G401 (cell line): ENCODE measurements at regions not wholly inside any gene's neighbourhood (a gene's known extent, or its start where the extent isn't known, plus 50 kb on each side); places are given as distances from the start of the nearest gene placed in this dataset.
"Not testable (repeated sequence)": the region's sequence is repeated elsewhere in the genome, so short reads cannot be mapped to it uniquely, and the experiment has no call there.

ENCODE experiments used
- DNase-seq: peaks from one replicate; pipeline ENCODE4 v3.0.0-alpha.2; 2015; ENCODE audit warnings: low spot score
- in situ Hi-C: cut with HindIII; loops from 2 replicates; pipeline ENCODE4 v1.10.0; 2016; ENCODE audit warnings: low sequenced_read_pairs, mixed read lengths

- DNase-seq: no peak
- in situ Hi-C loops: no loop called here
These were observed 104.1 kb upstream of the ITPRID2 start for GRCh38 chr2:181787310-181788048.

- in situ Hi-C loops: no loop called here
- no peak for DNase-seq
These were observed 102.5 kb upstream of the ITPRID2 start for GRCh38 chr2:181788897-181789555.

- DNase-seq: no peak
- in situ Hi-C loops: no loop called here
These were observed 101.6 kb upstream of the ITPRID2 start for GRCh38 chr2:181789827-181790448.

- in situ Hi-C loops: no loop called here
- no peak for DNase-seq
These were observed 100.5 kb upstream of the ITPRID2 start for GRCh38 chr2:181790716-181791649.

DNA sequence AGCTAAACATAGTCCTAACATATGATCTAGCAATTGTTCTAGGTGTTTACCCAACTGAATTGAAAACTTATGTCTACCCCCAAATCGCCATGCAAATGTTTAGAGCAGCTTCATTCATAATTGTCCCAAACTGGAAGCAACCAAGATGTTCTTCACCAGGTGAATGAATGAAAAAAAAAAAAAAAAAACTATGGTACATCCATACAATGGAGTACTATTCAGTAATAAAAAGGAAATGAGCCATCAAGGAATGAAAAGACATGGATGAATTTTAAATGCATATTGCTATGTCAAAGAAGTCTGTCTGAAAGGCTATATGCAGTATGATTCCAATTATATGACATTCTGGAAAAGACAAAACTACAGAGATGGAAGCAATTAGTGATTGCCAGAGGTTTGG lies 98.6 kb upstream of the ITPRID2 start:
- DNase-seq: no peak
- in situ Hi-C loops: no loop called here

- no peak for DNase-seq
- in situ Hi-C loops: no loop called here
These were observed 93.5 kb upstream of the ITPRID2 start for GRCh38 chr2:181798022-181798421.

DNA sequence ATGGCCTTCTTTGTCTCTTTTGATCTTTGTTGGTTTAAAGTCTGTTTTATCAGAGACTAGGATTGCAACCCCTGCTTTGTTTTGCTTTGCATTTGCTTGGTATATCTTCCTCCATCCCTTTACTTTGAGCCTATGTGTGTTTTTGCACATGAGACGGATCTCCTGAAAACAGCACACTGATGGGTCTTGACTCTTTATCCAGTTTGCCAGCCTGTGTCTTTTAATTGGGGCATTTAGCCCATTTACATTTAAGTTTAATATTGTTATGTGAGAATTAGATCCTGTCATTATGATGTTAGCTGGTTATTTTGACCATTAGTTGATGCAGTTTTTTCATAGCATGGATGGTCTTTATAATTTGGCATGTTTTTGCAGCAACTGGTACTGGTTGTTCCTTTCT lies 89.2 kb upstream of the ITPRID2 start:
- in situ Hi-C loops, DNase-seq: not testable (repeated sequence)

- DNase-seq, in situ Hi-C loops: not testable (repeated sequence)
These were observed 87.4 kb upstream of the ITPRID2 start for GRCh38 chr2:181803903-181804799.

DNA sequence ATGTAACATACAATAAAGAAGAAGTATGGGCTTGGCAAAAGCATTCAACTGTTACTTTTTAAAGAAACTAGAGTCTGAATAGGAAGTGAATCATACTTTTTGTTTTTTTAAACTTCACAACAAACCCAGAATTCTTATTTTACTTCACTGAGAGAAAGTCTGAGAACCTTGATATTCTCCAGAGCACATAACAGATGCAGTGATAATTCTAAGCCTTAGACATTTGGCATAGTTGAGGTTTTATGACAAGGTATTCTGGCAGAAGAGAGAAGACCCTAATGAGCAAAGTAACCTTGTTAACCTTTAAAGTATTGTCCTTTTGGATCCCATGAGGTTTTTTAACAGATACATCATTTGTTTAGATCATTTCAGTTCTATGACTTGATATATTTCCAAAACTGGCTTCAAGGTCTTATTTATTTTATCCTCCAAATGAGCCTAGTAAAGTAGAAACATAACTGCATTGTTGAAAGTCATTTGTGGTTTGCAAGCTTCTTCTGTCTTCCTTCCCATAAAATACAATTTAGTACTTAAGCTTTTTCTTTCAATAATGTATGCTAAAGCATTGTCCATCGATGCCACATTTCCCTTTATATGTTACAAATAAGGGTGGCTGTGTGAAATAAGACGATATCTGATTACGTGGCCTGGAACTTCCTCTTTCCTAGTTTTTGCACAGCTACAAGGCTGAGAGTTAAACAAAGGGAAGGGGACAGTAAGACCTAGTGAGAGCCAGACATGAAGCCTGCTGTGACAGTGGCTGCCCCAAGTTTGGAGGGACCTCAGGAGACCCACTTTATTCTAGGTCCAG lies 86.1 kb upstream of the ITPRID2 start:
- in situ Hi-C loops: no loop called here
- DNase-seq: no peak

DNA sequence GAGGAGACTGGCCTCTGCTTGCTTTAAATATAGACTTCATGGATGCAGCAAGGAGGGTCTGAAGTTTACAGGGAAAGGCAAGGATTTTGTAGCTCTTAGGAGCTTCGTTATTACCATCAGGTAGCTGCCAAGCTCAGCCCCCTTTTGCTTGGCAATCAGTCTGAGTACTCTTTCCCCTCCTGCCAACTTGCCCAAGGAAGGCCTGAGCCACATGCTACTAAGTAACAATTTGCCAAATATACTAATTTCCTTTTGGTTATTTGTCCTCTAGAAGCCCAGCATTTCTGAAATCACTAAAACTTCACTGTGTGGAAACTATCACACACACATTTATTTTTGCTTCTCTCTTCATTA lies 85.5 kb upstream of the ITPRID2 start:
- in situ Hi-C loops: no loop called here
- DNase-seq: peak; percentile 13

DNA sequence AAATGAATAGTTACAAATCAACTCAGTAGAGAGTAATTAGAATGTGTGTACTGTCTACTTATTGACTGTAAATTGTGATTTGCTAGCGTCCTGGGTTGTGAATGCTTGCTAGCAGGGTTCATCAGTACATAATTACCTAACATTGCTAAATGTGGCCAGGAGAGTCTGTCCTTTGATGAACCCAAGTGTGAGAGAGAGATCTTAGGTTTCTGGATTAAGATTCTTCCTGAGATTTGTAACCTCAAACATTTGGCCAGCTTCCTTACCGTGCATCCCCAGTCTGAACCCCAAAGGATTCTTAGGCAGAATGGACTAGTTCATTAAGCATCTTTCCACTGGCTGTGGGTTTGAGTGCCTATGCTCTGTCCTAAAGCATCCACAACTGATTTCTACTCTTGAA lies 84.0 kb upstream of the ITPRID2 start:
- in situ Hi-C loops: no loop called here
- no peak for DNase-seq

DNA sequence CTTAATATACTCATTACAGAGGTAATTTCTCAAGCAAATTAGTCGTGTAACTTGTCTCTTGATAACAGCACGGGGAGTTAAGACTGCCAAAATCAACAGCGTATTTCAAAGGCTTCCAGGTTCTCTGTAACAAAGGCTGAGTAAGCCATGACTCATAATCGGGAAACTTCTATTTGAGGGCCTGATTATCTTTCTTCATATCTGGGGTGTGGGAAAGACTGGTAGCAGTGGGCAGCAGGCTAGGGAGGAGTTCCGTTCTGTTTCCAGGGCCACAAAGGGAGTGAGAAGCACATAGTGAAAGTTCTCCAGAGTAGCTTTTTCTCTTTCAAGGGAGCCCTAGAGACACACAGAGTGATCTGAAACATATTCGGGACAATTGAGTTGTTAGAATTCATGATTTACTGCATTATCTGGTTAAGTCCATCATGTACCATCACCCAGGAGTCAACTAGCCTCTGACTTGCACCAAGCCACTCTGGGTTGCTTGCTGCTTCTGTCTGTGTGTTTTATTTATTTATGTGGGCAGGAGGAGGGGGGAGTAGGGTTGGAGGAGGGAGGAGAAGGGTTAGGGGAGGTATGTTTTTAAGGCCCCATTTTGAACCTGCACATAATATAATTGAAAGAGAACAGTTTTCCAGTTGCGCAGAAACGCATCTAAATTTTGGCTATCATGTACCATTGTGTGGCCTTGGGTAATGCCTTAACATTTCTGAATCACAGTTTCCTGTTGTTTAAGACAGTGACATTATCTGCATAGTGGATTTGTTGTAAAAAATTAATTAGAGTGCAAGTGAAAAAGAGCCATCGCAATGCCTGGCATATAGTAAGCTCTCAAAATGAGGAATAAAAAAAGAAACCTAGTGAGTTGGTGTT lies 80.5 kb upstream of the ITPRID2 start:
- no peak for DNase-seq

DNA sequence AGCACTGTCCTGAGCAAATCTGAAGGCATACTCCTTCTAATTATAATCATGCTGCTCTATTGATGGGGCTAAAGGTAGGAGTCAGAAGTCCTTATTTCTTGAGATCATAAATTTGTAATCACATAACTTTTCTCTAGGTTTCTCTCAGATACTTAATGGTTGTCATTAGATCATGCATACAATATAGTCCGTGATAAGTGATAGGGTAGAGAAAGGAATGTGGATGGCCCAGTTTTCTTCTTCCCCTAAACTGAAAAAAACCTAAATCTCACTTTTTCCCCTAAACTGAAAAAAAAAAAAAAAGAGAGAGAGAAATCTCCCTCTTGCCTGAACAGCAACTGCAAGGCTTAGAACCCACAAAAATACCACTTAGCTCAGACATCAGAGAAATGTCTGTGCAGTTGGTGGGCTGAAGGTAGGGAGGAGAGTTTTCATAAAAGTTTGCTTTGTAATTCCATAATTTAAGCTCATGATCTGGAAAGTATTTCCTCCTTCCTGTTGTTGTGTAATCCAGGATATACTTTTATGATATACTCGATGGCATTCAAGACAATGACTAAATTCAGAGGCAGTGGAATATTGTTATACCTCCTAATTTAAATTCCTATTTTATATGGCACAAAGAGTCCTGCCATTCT lies 79.3 kb upstream of the ITPRID2 start:
- no peak for DNase-seq
- in situ Hi-C loops: no loop called here

More for the DNA sequence above, 80.5 kb upstream of the ITPRID2 start:
- in situ Hi-C loops: no loop called here

DNA sequence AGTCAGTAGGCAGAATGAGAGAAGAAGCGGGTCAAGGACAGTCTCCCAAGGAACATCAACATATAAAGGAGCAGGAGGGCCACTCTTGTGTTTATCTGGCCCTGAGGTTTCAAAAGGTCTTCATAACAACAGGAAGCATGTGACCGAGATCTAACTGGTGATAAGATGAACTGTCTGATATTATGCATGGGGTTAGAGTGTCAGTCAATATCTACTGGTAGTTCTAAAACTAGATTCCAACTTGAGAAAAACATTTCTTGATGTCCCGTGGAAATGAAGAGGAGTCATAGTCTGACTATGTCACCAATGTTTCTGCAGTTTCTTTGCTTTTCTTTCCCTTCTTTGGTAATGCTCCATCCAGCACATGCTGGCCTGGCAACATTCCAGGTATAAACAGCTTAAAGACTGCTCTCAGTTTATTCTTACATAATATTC lies 77.5 kb upstream of the ITPRID2 start:
- in situ Hi-C loops: no loop called here

DNA sequence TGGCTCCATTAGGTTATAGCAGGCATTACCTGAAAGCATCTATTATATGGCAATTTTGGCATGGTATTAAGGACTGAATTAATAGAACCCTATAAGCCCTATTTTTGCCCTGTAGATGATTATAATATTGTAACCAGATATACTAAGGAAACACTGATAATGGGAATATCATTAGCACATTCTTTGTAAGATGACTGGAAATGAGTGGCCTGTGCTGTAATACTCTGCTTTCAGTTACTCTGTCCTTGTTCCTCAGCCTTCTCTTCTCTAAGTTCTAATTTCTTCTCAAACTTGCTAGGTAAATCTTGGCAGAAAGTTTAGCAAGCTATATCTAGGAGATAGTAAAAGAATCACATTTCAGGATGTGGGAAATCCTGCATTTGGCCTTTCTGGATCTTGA lies 74.0 kb upstream of the ITPRID2 start:
- DNase-seq: no peak
- in situ Hi-C loops: no loop called here

More for the DNA sequence above, 77.5 kb upstream of the ITPRID2 start:
- no peak for DNase-seq

DNA sequence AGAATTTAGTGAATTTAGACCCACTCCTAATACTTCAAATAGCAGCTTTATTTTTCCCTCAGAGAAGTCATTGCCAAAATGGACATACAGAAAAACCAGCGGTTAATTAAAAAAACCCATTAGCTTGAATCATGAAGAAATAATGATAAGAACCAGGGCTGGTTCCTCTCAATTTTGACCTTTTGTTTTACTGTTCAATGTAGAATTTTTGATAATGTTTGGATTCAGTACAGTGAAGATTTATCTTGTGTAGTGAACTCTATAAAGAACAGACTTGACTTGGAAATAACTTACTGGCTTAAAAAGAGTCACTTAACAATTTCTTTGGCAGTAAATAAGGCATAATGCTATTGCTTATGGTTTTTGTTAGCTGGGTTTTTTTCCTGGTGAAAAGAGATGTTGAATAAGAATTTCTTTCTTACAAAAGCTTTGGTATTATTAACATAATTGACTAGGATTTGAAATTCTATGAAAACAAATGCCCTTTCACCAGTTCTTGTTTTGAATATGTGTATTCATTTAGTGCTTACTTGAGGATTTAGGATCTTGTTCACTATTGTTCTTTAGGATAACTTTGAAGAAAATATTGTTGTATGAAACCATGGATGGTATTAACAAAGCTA lies 73.4 kb upstream of the ITPRID2 start:
- in situ Hi-C loops: no loop called here
- DNase-seq: no peak
